ENCODE measurements at regions not wholly inside any gene's neighbourhood (a gene's known extent, or its start where the extent isn't known, plus 50 kb on each side); places are given as distances from the start of the nearest gene placed in this dataset.

GRCh38 chr16:20259541-20259940, 67.8 kb downstream of the GP2 start:
- no peaks in the 10 kb centered on the region for H3K4me1 ChIP-seq (ENCODE audit: control insufficient read depth, extremely low read depth, insufficient read depth, low read length)
- CTCF ChIA-PET = no interaction called here
- dilution Hi-C loops (cut with MboI; ENCODE audit: extremely low pct_ligation_motif_present, low sequenced_read_pairs) (no loop called here), intact Hi-C loops (cut with micrococcal nuclease) (no loop called here)
- FAIRE-seq (no peak), DNase-seq (ENCODE audit: low read depth, low spot score) (no peak)
- H3K27ac ChIP-seq (ENCODE audit: insufficient read depth, low read depth, low read length) = no peak overlapping the region
- TF ChIP-seq MYC (IDR thresholded peaks at IDR 0.05; ENCODE audit: low read depth, low read length) (no peak), GATA2 (IDR thresholded peaks at IDR 0.05; ENCODE audit: insufficient read depth, insufficient read length, low read depth, low read length) (no peak), POLR2A (IDR thresholded peaks at IDR 0.05; ENCODE audit: low read depth, low read length) (no peak), MAX (IDR thresholded peaks at IDR 0.05; ENCODE audit: insufficient read depth, insufficient read length) (no peak), EZH2 (IDR thresholded peaks at IDR 0.05; ENCODE audit: borderline replicate concordance, low read depth, low read length, severe bottlenecking) (no peak)
- TF ChIP-seq, protein P1, sequence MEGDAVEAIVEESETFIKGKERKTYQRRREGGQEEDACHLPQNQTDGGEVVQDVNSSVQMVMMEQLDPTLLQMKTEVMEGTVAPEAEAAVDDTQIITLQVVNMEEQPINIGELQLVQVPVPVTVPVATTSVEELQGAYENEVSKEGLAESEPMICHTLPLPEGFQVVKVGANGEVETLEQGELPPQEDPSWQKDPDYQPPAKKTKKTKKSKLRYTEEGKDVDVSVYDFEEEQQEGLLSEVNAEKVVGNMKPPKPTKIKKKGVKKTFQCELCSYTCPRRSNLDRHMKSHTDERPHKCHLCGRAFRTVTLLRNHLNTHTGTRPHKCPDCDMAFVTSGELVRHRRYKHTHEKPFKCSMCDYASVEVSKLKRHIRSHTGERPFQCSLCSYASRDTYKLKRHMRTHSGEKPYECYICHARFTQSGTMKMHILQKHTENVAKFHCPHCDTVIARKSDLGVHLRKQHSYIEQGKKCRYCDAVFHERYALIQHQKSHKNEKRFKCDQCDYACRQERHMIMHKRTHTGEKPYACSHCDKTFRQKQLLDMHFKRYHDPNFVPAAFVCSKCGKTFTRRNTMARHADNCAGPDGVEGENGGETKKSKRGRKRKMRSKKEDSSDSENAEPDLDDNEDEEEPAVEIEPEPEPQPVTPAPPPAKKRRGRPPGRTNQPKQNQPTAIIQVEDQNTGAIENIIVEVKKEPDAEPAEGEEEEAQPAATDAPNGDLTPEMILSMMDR (IDR thresholded peaks at IDR 0.05; ENCODE audit: extremely low read depth in 1 of 2, insufficient read depth in 1 of 2, low read depth in 1 of 2, low read length in 2 of 2) = no peak
- no peaks in the 10 kb centered on the region for H3K27me3 ChIP-seq (ENCODE audit: control insufficient read depth in 2 of 2, insufficient read depth in 2 of 2, low read length in 2 of 2)
- no peak overlapping the region for H3K4me3 ChIP-seq (replicated peaks in 1 of 3; ENCODE audit: insufficient read depth in 1 of 3, low read depth in 1 of 3, low read length in 3 of 3)
- no TSS peak for BruUV-seq (replicated peaks)
- H3K9ac ChIP-seq (replicated peaks; ENCODE audit: extremely low read depth, insufficient read depth, low read length) = no peak overlapping the region
- H2AFZ ChIP-seq (ENCODE audit: low read depth, low read length) = no peak overlapping the region
- H3K9me3 ChIP-seq (replicated peaks; ENCODE audit: control insufficient read depth, insufficient read depth, low read length) = no peaks in the 10 kb centered on the region
- POLR2A ChIA-PET = no interaction called here
- no peaks in the 10 kb centered on the region for H3K36me3 ChIP-seq (ENCODE audit: control insufficient read depth in 2 of 2, extremely low read depth in 1 of 2, insufficient read depth in 2 of 2, low read length in 2 of 2)
- H3K4me2 ChIP-seq (ENCODE audit: insufficient read depth, low read length) = no peak overlapping the region
- no peaks in the 10 kb centered on the region for H3K9me1 ChIP-seq (replicated peaks; ENCODE audit: control insufficient read depth, extremely low read depth, insufficient read depth, low read length)
- H4K20me1 ChIP-seq (replicated peaks; ENCODE audit: control insufficient read depth, extremely low read depth, insufficient read depth, low read length) = no peaks in the 10 kb centered on the region
- no peaks in the 10 kb centered on the region for H3K79me2 ChIP-seq (ENCODE audit: control insufficient read depth, insufficient read depth, low read length)

GRCh38 chr16:20257234-20257633, 70.1 kb downstream of the GP2 start:
- no peak overlapping the region for H3K4me3 ChIP-seq (replicated peaks in 1 of 3; ENCODE audit: insufficient read depth in 1 of 3, low read depth in 1 of 3, low read length in 3 of 3)
- dilution Hi-C loops (cut with MboI; ENCODE audit: extremely low pct_ligation_motif_present, low sequenced_read_pairs) (no loop called here), intact Hi-C loops (cut with micrococcal nuclease) (no loop called here)
- H4K20me1 ChIP-seq (replicated peaks; ENCODE audit: control insufficient read depth, extremely low read depth, insufficient read depth, low read length) = no peaks in the 10 kb centered on the region
- H3K4me1 ChIP-seq (ENCODE audit: control insufficient read depth, extremely low read depth, insufficient read depth, low read length) = no peaks in the 10 kb centered on the region
- no peak for FAIRE-seq
- no peak overlapping the region for H2AFZ ChIP-seq (ENCODE audit: low read depth, low read length)
- H3K79me2 ChIP-seq (ENCODE audit: control insufficient read depth, insufficient read depth, low read length) = no peaks in the 10 kb centered on the region
- H3K36me3 ChIP-seq (ENCODE audit: control insufficient read depth in 2 of 2, extremely low read depth in 1 of 2, insufficient read depth in 2 of 2, low read length in 2 of 2) = no peaks in the 10 kb centered on the region
- no peaks in the 10 kb centered on the region for H3K9me3 ChIP-seq (replicated peaks; ENCODE audit: control insufficient read depth, insufficient read depth, low read length)
- ChIA-PET POLR2A (no interaction called here), CTCF (no interaction called here)
- no peak overlapping the region for H3K4me2 ChIP-seq (ENCODE audit: insufficient read depth, low read length)
- TF ChIP-seq POLR2AphosphoS5 (IDR thresholded peaks at IDR 0.05; ENCODE audit: insufficient read depth, low read depth, low read length) = no peak
- no peak for TF ChIP-seq GATA2 (IDR thresholded peaks at IDR 0.05; ENCODE audit: insufficient read depth, insufficient read length, low read depth, low read length)
- no peak for TF ChIP-seq POLR2A (IDR thresholded peaks at IDR 0.05; ENCODE audit: low read depth, low read length)
- no peak for TF ChIP-seq FOS (IDR thresholded peaks at IDR 0.05; ENCODE audit: borderline replicate concordance, insufficient read depth, low read length)
- no peak for TF ChIP-seq MAX (IDR thresholded peaks at IDR 0.05; ENCODE audit: insufficient read depth, insufficient read length)
- TF ChIP-seq EZH2 (IDR thresholded peaks at IDR 0.05; ENCODE audit: borderline replicate concordance, low read depth, low read length, severe bottlenecking) = no peak
- TF ChIP-seq JUN (IDR thresholded peaks at IDR 0.05; ENCODE audit: borderline replicate concordance, insufficient read depth, insufficient read length, low read depth) = no peak
- no peak for TF ChIP-seq MYC (IDR thresholded peaks at IDR 0.05; ENCODE audit: low read depth, low read length)
- TF ChIP-seq, protein P1 (IDR thresholded peaks at IDR 0.05; ENCODE audit: extremely low read depth in 1 of 2, insufficient read depth in 1 of 2, low read depth in 1 of 2, low read length in 2 of 2) = no peak
- H3K27ac ChIP-seq (ENCODE audit: insufficient read depth, low read depth, low read length) = no peak overlapping the region
- no peak overlapping the region for H3K9ac ChIP-seq (replicated peaks; ENCODE audit: extremely low read depth, insufficient read depth, low read length)
- no peaks in the 10 kb centered on the region for H3K27me3 ChIP-seq (ENCODE audit: control insufficient read depth in 2 of 2, insufficient read depth in 2 of 2, low read length in 2 of 2)
- H3K9me1 ChIP-seq (replicated peaks; ENCODE audit: control insufficient read depth, extremely low read depth, insufficient read depth, low read length) = no peaks in the 10 kb centered on the region
- no TSS peak for BruUV-seq (replicated peaks)
- no peak for DNase-seq (ENCODE audit: low read depth, low spot score)
